WTC11 (cell line): ENCODE measurements at regions not wholly inside any gene's neighbourhood (a gene's known extent, or its start where the extent isn't known, plus 50 kb on each side); places are given as distances from the start of the nearest gene placed in this dataset.

Source experiments
- ATAC-seq: fragments of 200-7000 bp; cut with Tn5 transposase; 2 replicates; pipeline ENCODE4 v1.10.0; 2021; ENCODE audit warnings: mild to moderate bottlenecking, moderate library complexity
- CTCF ChIA-PET: fragments of 300-600 bp; sonication (Branson Sonifier 250); formaldehyde crosslinking; loops from one replicate; lab custom pipeline; 2021; ENCODE audit warnings: antibody characterized with exemption; lab: Charles Lee
- POLR2A ChIA-PET: fragments of 350-600 bp; sonication (Branson Sonifier 250); formaldehyde crosslinking; loops from one replicate; lab custom pipeline; 2021; ENCODE audit warnings: antibody characterized with exemption; lab: Charles Lee
- DNase-seq: peaks from one replicate; pipeline ENCODE4 v3.0.0; 2021; ENCODE audit warnings: low spot score
- H3K27ac Mint-ChIP-seq: 2 replicates; pipeline ENCODE4 v1.8.0; 2021; ENCODE audit warnings: mixed read lengths
- H3K27me3 Mint-ChIP-seq: 2 replicates; pipeline ENCODE4 v1.8.0; 2021; ENCODE audit warnings: low read depth, mild to moderate bottlenecking, moderate library complexity, mixed read lengths
- H3K36me3 Mint-ChIP-seq: 2 replicates; pipeline ENCODE4 v1.8.0; 2021; ENCODE audit warnings: mixed read lengths
- H3K4me1 Mint-ChIP-seq: 2 replicates; pipeline ENCODE4 v1.8.0; 2022; ENCODE audit warnings: mixed read lengths
- H3K4me3 Mint-ChIP-seq: 2 replicates; pipeline ENCODE4 v1.8.0; 2021; ENCODE audit warnings: mild to moderate bottlenecking, moderate library complexity, mixed read lengths
- H3K9me3 Mint-ChIP-seq: 2 replicates; pipeline ENCODE4 v1.8.0; 2021; ENCODE audit warnings: mixed read lengths
- ATF6 ChIP-seq: sonication (generic); formaldehyde crosslinking; IDR thresholded peaks from 2 replicates; pipeline ENCODE4 v1.8.1; 2023; ENCODE audit warnings: mild to moderate bottlenecking, missing genetic modification reagents
- CREB1 ChIP-seq: sonication (generic); formaldehyde crosslinking; IDR thresholded peaks from 2 replicates; pipeline ENCODE4 v1.8.0; 2023; ENCODE audit warnings: mild to moderate bottlenecking, missing genetic modification reagents
- E2F1 ChIP-seq: sonication (generic); formaldehyde crosslinking; IDR thresholded peaks from 2 replicates; pipeline ENCODE4 v1.8.0; 2022; ENCODE audit warnings: mild to moderate bottlenecking, missing genetic modification reagents
- MXD4 ChIP-seq: fragments of 250-450 bp; sonication (Bioruptor Pico); IDR thresholded peaks from 2 replicates; pipeline ENCODE4 v1.8.0; 2021; ENCODE audit warnings: mild to moderate bottlenecking, moderate library complexity, borderline replicate concordance
- NR1H2 ChIP-seq: sonication (generic); formaldehyde crosslinking; IDR thresholded peaks from 2 replicates; pipeline ENCODE4 v1.9.0; 2021; ENCODE audit warnings: mild to moderate bottlenecking, moderate library complexity, missing genetic modification reagents
- OVOL2 ChIP-seq: fragments of 250-450 bp; sonication (Bioruptor Pico); IDR thresholded peaks from 2 replicates; pipeline ENCODE4 v1.9.0; 2021; ENCODE audit warnings: mild to moderate bottlenecking, borderline replicate concordance
- RELA ChIP-seq: sonication (generic); formaldehyde crosslinking; IDR thresholded peaks from 2 replicates; pipeline ENCODE4 v1.8.1; 2022; ENCODE audit warnings: missing genetic modification reagents, mild to moderate bottlenecking, borderline replicate concordance
- SP1 ChIP-seq: sonication (generic); formaldehyde crosslinking; conservative IDR thresholded peaks from 2 replicates; pipeline ENCODE4 v1.8.1; 2022; ENCODE audit warnings: missing genetic modification reagents
- TEAD4 ChIP-seq: sonication (generic); formaldehyde crosslinking; IDR thresholded peaks from 2 replicates; pipeline ENCODE4 v1.8.0; 2022; ENCODE audit warnings: mild to moderate bottlenecking, missing genetic modification reagents
- ZNF121 ChIP-seq: sonication (generic); formaldehyde crosslinking; IDR thresholded peaks from 2 replicates; pipeline ENCODE4 v1.8.0; 2023; ENCODE audit warnings: missing genetic modification reagents
- ZNF263 ChIP-seq: sonication (generic); formaldehyde crosslinking; IDR thresholded peaks from 2 replicates; pipeline ENCODE4 v1.8.1; 2022; ENCODE audit warnings: low read depth, mild to moderate bottlenecking, moderate library complexity, missing genetic modification reagents
- ZNF281 ChIP-seq: sonication (generic); formaldehyde crosslinking; IDR thresholded peaks from 2 replicates; pipeline ENCODE4 v1.8.0; 2023; ENCODE audit warnings: mild to moderate bottlenecking, missing genetic modification reagents
- ZNF317 ChIP-seq: sonication (generic); formaldehyde crosslinking; IDR thresholded peaks from 2 replicates; pipeline ENCODE4 v1.8.1; 2023; ENCODE audit warnings: low read depth, mild to moderate bottlenecking, moderate library complexity, missing genetic modification reagents, borderline replicate concordance
- TF ChIP-seq, protein P1 (sequence below): sonication (generic); formaldehyde crosslinking; IDR thresholded peaks from 2 replicates; pipeline ENCODE4 v1.8.1; 2023; ENCODE audit warnings: mild to moderate bottlenecking, moderate library complexity, missing genetic modification reagents
- TF ChIP-seq, protein P2 (sequence below): sonication (generic); formaldehyde crosslinking; IDR thresholded peaks from 2 replicates; pipeline ENCODE4 v1.8.0; 2022; ENCODE audit warnings: mild to moderate bottlenecking, missing genetic modification reagents
- TF ChIP-seq, protein P3 (sequence below): sonication (generic); formaldehyde crosslinking; IDR thresholded peaks from 2 replicates; pipeline ENCODE4 v1.8.1; 2022; ENCODE audit warnings: missing genetic modification reagents, borderline replicate concordance

- Mint-ChIP-seq H3K4me1 (peaks cover 8% of the 10 kb centered on the region), H3K9me3 (no peaks in the 10 kb centered on the region), H3K4me3 (no peak overlapping the region), H3K27ac (no peak overlapping the region), H3K36me3 (no peaks in the 10 kb centered on the region), H3K27me3 (peaks cover 4% of the 10 kb centered on the region)
- TF ChIP-seq CREB1 (CRISPR knock-in tag) (no peak), ZNF281 (CRISPR knock-in tag) (no peak), RELA (CRISPR knock-in tag) (no peak), OVOL2 (CRISPR knock-in tag) (no peak), ZNF317 (CRISPR knock-in tag) (no peak), MXD4 (no peak), TEAD4 (no peak), ATF6 (CRISPR knock-in tag) (no peak), NR1H2 (CRISPR knock-in tag) (no peak), E2F1 (no peak)
- TF ChIP-seq, protein P1, sequence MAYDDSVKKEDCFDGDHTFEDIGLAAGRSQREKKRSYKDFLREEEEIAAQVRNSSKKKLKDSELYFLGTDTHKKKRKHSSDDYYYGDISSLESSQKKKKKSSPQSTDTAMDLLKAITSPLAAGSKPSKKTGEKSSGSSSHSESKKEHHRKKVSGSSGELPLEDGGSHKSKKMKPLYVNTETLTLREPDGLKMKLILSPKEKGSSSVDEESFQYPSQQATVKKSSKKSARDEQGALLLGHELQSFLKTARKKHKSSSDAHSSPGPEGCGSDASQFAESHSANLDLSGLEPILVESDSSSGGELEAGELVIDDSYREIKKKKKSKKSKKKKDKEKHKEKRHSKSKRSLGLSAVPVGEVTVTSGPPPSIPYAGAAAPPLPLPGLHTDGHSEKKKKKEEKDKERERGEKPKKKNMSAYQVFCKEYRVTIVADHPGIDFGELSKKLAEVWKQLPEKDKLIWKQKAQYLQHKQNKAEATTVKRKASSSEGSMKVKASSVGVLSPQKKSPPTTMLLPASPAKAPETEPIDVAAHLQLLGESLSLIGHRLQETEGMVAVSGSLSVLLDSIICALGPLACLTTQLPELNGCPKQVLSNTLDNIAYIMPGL (CRISPR knock-in tag) = no peak
- POLR2A ChIA-PET = no interaction called here
- DNase-seq = no peak
- CTCF ChIA-PET = no interaction called here
- no peak for ATAC-seq
Measured at GRCh38 chrX:68991691-68992345, 163.0 kb downstream of the EFNB1 start.

- Mint-ChIP-seq H3K27me3 (peaks cover 4% of the 10 kb centered on the region), H3K27ac (no peak overlapping the region), H3K4me1 (peaks cover 8% of the 10 kb centered on the region), H3K9me3 (no peaks in the 10 kb centered on the region), H3K4me3 (no peak overlapping the region), H3K36me3 (no peaks in the 10 kb centered on the region)
- ChIA-PET POLR2A (interaction anchor here (1.2 kb wide), 1 partner anchor 12 kb away, joined by 3 read pairs; no protein-coding TSS in a partner anchor), CTCF (no interaction called here)
- ATAC-seq = no peak
- TF ChIP-seq SP1 (CRISPR knock-in tag) (no peak), ZNF121 (no peak), ZNF263 (CRISPR knock-in tag) (no peak)
- TF ChIP-seq, protein P2, sequence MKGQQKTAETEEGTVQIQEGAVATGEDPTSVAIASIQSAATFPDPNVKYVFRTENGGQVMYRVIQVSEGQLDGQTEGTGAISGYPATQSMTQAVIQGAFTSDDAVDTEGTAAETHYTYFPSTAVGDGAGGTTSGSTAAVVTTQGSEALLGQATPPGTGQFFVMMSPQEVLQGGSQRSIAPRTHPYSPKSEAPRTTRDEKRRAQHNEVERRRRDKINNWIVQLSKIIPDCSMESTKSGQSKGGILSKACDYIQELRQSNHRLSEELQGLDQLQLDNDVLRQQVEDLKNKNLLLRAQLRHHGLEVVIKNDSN (CRISPR knock-in tag) = no peak
- TF ChIP-seq, protein P3, sequence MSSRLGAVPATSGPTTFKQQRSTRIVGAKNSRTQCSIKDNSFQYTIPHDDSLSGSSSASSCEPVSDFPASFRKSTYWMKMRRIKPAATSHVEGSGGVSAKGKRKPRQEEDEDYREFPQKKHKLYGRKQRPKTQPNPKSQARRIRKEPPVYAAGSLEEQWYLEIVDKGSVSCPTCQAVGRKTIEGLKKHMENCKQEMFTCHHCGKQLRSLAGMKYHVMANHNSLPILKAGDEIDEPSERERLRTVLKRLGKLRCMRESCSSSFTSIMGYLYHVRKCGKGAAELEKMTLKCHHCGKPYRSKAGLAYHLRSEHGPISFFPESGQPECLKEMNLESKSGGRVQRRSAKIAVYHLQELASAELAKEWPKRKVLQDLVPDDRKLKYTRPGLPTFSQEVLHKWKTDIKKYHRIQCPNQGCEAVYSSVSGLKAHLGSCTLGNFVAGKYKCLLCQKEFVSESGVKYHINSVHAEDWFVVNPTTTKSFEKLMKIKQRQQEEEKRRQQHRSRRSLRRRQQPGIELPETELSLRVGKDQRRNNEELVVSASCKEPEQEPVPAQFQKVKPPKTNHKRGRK (CRISPR knock-in tag) = 0 out of 2 replicates have a peak, but pooled peaks have one; percentile 74
- TF ChIP-seq, all 79 proteins: peak for 1
- DNase-seq = no peak
Measured at GRCh38 chrX:68990948-68991347, 162.1 kb downstream of the EFNB1 start.
